Upper lobe of left lung (tissue), 4 donors: ENCODE measurements at regions not wholly inside any gene's neighbourhood (a gene's known extent, or its start where the extent isn't known, plus 50 kb on each side); places are given as distances from the start of the nearest gene placed in this dataset.

Experiments
- EP300 ChIP-seq, 4 donors: sonication (generic); formaldehyde crosslinking; IDR thresholded peaks; one replicate each; pipeline ENCODE4 v1.5.1; 2017; ENCODE audit warnings: antibody characterized with exemption in 4 of 4, control low read depth in 2 of 4
- POLR2A ChIP-seq, 4 donors: fragments of 450-650 bp; IDR thresholded peaks; one replicate each; pipeline ENCODE4 v1.5.1; 2016 to 2017; ENCODE audit warnings: antibody characterized with exemption in 4 of 4, mild to moderate bottlenecking in 2 of 4
- POLR2AphosphoS5 ChIP-seq, 2 donors: sonication (generic); formaldehyde crosslinking; IDR thresholded peaks; one replicate each; pipeline ENCODE4 v1.5.1; 2017; ENCODE audit warnings: antibody characterized with exemption in 2 of 2
- TF ChIP-seq, protein P1 (sequence below), 6 experiments: fragments of 450-650 bp in 4 of 6; fragments of 200-600 bp in 2 of 6; sonication (generic) in 2 of 6; IDR thresholded peaks; one replicate each; pipeline ENCODE4 v1.5.1; 2016 to 2019; ENCODE audit warnings: antibody characterized with exemption in 6 of 6

- no peak for TF ChIP-seq POLR2AphosphoS5 (IDR thresholded peaks at IDR 0.05)
- TF ChIP-seq, protein P1, sequence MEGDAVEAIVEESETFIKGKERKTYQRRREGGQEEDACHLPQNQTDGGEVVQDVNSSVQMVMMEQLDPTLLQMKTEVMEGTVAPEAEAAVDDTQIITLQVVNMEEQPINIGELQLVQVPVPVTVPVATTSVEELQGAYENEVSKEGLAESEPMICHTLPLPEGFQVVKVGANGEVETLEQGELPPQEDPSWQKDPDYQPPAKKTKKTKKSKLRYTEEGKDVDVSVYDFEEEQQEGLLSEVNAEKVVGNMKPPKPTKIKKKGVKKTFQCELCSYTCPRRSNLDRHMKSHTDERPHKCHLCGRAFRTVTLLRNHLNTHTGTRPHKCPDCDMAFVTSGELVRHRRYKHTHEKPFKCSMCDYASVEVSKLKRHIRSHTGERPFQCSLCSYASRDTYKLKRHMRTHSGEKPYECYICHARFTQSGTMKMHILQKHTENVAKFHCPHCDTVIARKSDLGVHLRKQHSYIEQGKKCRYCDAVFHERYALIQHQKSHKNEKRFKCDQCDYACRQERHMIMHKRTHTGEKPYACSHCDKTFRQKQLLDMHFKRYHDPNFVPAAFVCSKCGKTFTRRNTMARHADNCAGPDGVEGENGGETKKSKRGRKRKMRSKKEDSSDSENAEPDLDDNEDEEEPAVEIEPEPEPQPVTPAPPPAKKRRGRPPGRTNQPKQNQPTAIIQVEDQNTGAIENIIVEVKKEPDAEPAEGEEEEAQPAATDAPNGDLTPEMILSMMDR (IDR thresholded peaks at IDR 0.05): peak; percentile 55 to 78 (median 62)
- no peak for TF ChIP-seq EP300 (IDR thresholded peaks at IDR 0.05)
- TF ChIP-seq POLR2A (IDR thresholded peaks at IDR 0.05): no peak
Measured at GRCh38 chr2:136378712-136379595, 261.0 kb upstream of the CXCR4 start.
